SK-N-SH (cell line): ENCODE measurements at regions not wholly inside any gene's neighbourhood (a gene's known extent, or its start where the extent isn't known, plus 50 kb on each side); places are given as distances from the start of the nearest gene placed in this dataset.

Source experiments
- CTCF ChIA-PET: fragments of 300-600, 350-600 bp; formaldehyde crosslinking; extraction: SDS; loops from one replicate; lab custom pipeline; 2021; lab: Yijun Ruan, JAX
- POLR2A ChIA-PET: fragments of 350-600 bp; sonication (Branson Sonifier 250); formaldehyde crosslinking; extraction: SDS; loops from one replicate; lab custom pipeline; 2020; ENCODE audit warnings: antibody characterized with exemption, inconsistent platforms; lab: Yijun Ruan, JAX
- DNase-seq: peaks from one replicate; pipeline ENCODE4 v3.0.0; 2012
- H2AFZ ChIP-seq: fragments of 200-600 bp; sonication (generic); 2 replicates; pipeline ENCODE4 v1.8.1; 2016; ENCODE audit warnings: antibody characterized with exemption, mild to moderate bottlenecking, low read depth
- H3F3A ChIP-seq: fragments of 200-600 bp; sonication (generic); replicated peaks from 2 replicates; pipeline ENCODE3; 2016; ENCODE audit warnings: antibody characterized with exemption, mild to moderate bottlenecking; ENCODE audit not compliant: insufficient read depth
- H3K27ac ChIP-seq, 2 experiments: fragments of 200-500 bp in 1 of 2; fragments of 200-600 bp in 1 of 2; sonication (Bioruptor generic) in 1 of 2; sonication (generic), shearing (Covaris generic) in 1 of 2; 2 replicates each; pipeline versions ENCODE4 v1.5.1 to v1.6.1; 2014 to 2016; ENCODE audit warnings: low read depth in 2 of 2, inconsistent platforms in 1 of 2, low read length in 1 of 2, mild to moderate bottlenecking in 1 of 2, mixed read lengths in 1 of 2
- H3K27me3 ChIP-seq: fragments of 200-600 bp; sonication (generic), shearing (Covaris generic); 2 replicates; pipeline ENCODE4 v1.6.1; 2016; ENCODE audit warnings: mixed run types; ENCODE audit not compliant: insufficient read depth
- H3K36me3 ChIP-seq, 2 experiments: fragments of 200-500 bp in 1 of 2; fragments of 200-600 bp in 1 of 2; sonication (Bioruptor generic) in 1 of 2; sonication (generic) in 1 of 2; replicated peaks in 1 of 2; 2 replicates each; pipeline versions ENCODE3 to v1.5.1; 2014 to 2016; ENCODE audit warnings: low read length in 1 of 2, mild to moderate bottlenecking in 1 of 2; ENCODE audit not compliant: insufficient read depth in 2 of 2, control insufficient read depth in 1 of 2
- H3K4me1 ChIP-seq, 2 experiments: fragments of 200-500 bp in 1 of 2; fragments of 200-600 bp in 1 of 2; sonication (Bioruptor generic) in 1 of 2; sonication (generic), shearing (Covaris generic) in 1 of 2; 2 replicates each; pipeline versions ENCODE4 v1.5.1 to v1.6.1; 2014 to 2016; ENCODE audit warnings: low read depth in 1 of 2, low read length in 1 of 2, mixed run types in 1 of 2; ENCODE audit not compliant: insufficient read depth in 2 of 2, control insufficient read depth in 1 of 2
- H3K4me2 ChIP-seq: fragments of 200-600 bp; sonication (generic), shearing (Covaris generic); 2 replicates; pipeline ENCODE4 v1.6.1; 2017; ENCODE audit warnings: mixed run types
- H3K4me3 ChIP-seq, 2 experiments: fragments of 200-500 bp in 1 of 2; fragments of 200-600 bp in 1 of 2; sonication (Bioruptor generic) in 1 of 2; sonication (generic), shearing (Covaris generic) in 1 of 2; 2 replicates each; pipeline versions ENCODE4 v1.5.1 to v1.8.1; 2014 to 2016; ENCODE audit warnings: low read depth in 2 of 2, inconsistent platforms in 1 of 2, low read length in 1 of 2, mild to moderate bottlenecking in 1 of 2, mixed read lengths in 1 of 2, moderate library complexity in 1 of 2
- H3K79me2 ChIP-seq: fragments of 200-600 bp; sonication (generic); 2 replicates; pipeline ENCODE4 v1.8.1; 2017; ENCODE audit warnings: mild to moderate bottlenecking; ENCODE audit not compliant: insufficient read depth
- H3K9ac ChIP-seq: fragments of 200-600 bp; sonication (generic); 2 replicates; pipeline ENCODE4 v1.6.1; 2017; ENCODE audit warnings: mixed run types
- H3K9me2 ChIP-seq: fragments of 200-600 bp; sonication (generic); 2 replicates; pipeline ENCODE4 v1.6.1; 2017; ENCODE audit warnings: mixed run types
- H3K9me3 ChIP-seq: fragments of 200-600 bp; sonication (generic); 2 replicates; pipeline ENCODE4 v1.6.1; 2017; ENCODE audit warnings: mixed run types, mild to moderate bottlenecking, moderate library complexity
- H4K20me1 ChIP-seq: fragments of 200-600 bp; sonication (generic); 2 replicates; pipeline ENCODE4 v1.6.1; 2017; ENCODE audit warnings: mild to moderate bottlenecking, mixed run types; ENCODE audit not compliant: insufficient read depth
- ELF1 ChIP-seq: IDR thresholded peaks from 2 replicates; pipeline ENCODE4 v1.4.0; 2012
- EP300 ChIP-seq, 2 experiments: IDR thresholded peaks; 2 replicates each; pipeline versions ENCODE4 v1.4.0 to v1.6.1; 2012; ENCODE audit warnings: borderline replicate concordance in 1 of 2, low read depth in 1 of 2, low read length in 1 of 2
- FOXJ3 ChIP-seq: sonication (generic); formaldehyde crosslinking; IDR thresholded peaks from 2 replicates; pipeline ENCODE4 v1.5.1; 2020; ENCODE audit warnings: mild to moderate bottlenecking, missing genetic modification reagents
- GABPA ChIP-seq: IDR thresholded peaks from 2 replicates; pipeline ENCODE4 v1.4.0; 2012; ENCODE audit warnings: low read depth, mild to moderate bottlenecking
- JUND ChIP-seq: IDR thresholded peaks from 2 replicates; pipeline ENCODE4 v1.4.0; 2012
- MEF2A ChIP-seq: IDR thresholded peaks from 2 replicates; pipeline ENCODE4 v1.4.0; 2012; ENCODE audit warnings: low read depth, borderline replicate concordance
- RCOR1 ChIP-seq: fragments of 150-350 bp; IDR thresholded peaks from 2 replicates; pipeline ENCODE4 v1.6.1; 2017; ENCODE audit warnings: antibody characterized with exemption, low read length
- SIN3A ChIP-seq: IDR thresholded peaks from 2 replicates; pipeline ENCODE4 v1.6.1; 2012; ENCODE audit warnings: low read depth, mild to moderate bottlenecking, low read length, moderate library complexity, borderline replicate concordance
- SMC3 ChIP-seq: IDR thresholded peaks from 2 replicates; pipeline ENCODE4 v1.6.1; 2012; ENCODE audit warnings: low read depth, low read length, improper control_type of control experiment
- TEAD4 ChIP-seq: IDR thresholded peaks from 2 replicates; pipeline ENCODE4 v1.4.0; 2012; ENCODE audit warnings: mild to moderate bottlenecking, borderline replicate concordance; ENCODE audit not compliant: insufficient read depth
- YY1 ChIP-seq: IDR thresholded peaks from 2 replicates; pipeline ENCODE4 v1.4.0; 2012; ENCODE audit warnings: low read depth, mild to moderate bottlenecking
- WGBS: methylation state at CpG from one replicate; pipeline ENCODE4 v1.1.6; 2017; ENCODE audit warnings: low lambda C conversion rate; 5-methylcytosine and 5-hydroxymethylcytosine counted together
- TF ChIP-seq, protein P1 (sequence below): fragments of 150-350 bp; IDR thresholded peaks from 2 replicates; pipeline ENCODE4 v1.6.1; 2017; ENCODE audit warnings: antibody characterized with exemption, low read length, low read depth, borderline replicate concordance

DNA sequence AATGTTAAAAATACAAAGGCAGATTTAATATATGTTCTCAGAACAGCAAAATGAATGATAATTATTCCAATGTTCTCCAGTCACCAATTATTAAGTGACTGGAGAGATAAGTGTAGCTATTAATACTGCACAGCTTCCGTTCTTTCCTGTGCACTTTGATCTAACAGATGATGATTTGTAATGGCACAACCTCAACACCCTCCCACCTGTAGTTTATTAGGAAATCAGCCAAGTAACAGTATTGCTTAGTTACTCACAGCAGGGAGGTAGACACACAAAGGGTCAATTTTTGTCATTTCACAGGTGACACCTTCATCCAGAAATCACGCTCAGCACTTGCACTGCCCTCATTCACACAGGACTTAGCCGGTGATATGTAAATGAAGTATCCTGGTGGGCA lies 688.1 kb downstream of the EPHA3 start:
- Histone ChIP-seq H4K20me1 (no peaks in the 10 kb centered on the region), H3K9me3 (no peaks in the 10 kb centered on the region), H3K4me2 (no peak overlapping the region), H3K36me3 (no peaks in the 10 kb centered on the region), H3K9me2 (no peaks in the 10 kb centered on the region), H3K9ac (no peak overlapping the region), H3K27ac (no peak overlapping the region), H3F3A (no peaks in the 10 kb centered on the region), H3K4me3 (no peak overlapping the region), H3K79me2 (no peaks in the 10 kb centered on the region), H3K4me1 (no peaks in the 10 kb centered on the region), H3K27me3 (no peaks in the 10 kb centered on the region), H2AFZ (no peak overlapping the region)
- DNase-seq, result no peak
- 13% methylated on average over 3 of the region's 3 CpGs for WGBS
- CTCF ChIA-PET, result no interaction called here
- no peak for TF ChIP-seq MEF2A
- TF ChIP-seq GABPA, result no peak
- TF ChIP-seq ELF1, result no peak
- no peak for TF ChIP-seq SMC3
- POLR2A ChIA-PET, result no interaction called here

DNA sequence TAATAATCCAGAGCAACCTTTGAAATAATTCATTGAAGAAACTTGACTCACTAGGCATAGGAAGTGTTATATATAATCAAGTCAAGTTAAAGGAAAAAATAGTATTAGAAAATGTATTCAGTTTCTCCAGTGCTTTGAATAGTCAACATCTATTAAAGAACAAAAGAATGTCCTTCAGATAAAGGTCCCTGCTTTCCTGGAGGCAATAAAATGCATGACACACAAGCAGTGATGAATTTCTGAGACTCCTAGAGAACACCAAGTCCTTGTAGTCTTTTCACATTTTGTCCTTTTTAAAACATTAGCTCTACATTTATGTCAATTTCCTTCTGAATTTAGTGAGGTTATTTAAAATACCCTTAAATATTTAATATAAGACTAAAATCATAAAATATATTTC lies 695.5 kb downstream of the EPHA3 start:
- H3K9me2 ChIP-seq, result no peaks in the 10 kb centered on the region
- ChIA-PET CTCF (no interaction called here), POLR2A (no interaction called here)
- H3K79me2 ChIP-seq, result no peaks in the 10 kb centered on the region
- no peak overlapping the region for H3K4me2 ChIP-seq
- no peaks in the 10 kb centered on the region for H3K4me1 ChIP-seq
- H3K9me3 ChIP-seq, result no peaks in the 10 kb centered on the region
- no peak overlapping the region for H3K9ac ChIP-seq
- no peaks in the 10 kb centered on the region for H3K27me3 ChIP-seq
- no peak overlapping the region for H3K27ac ChIP-seq
- no peaks in the 10 kb centered on the region for H4K20me1 ChIP-seq
- H2AFZ ChIP-seq, result no peak overlapping the region
- H3K4me3 ChIP-seq, result no peak overlapping the region
- no peaks in the 10 kb centered on the region for H3K36me3 ChIP-seq
- TF ChIP-seq JUND, result no peak
- TF ChIP-seq YY1, result no peak
- no peak for TF ChIP-seq EP300 (IDR thresholded peaks at IDR 0.05; ENCODE audit: borderline replicate concordance in 1 of 2, low read depth in 1 of 2, low read length in 1 of 2)
- DNase-seq, result no peak
- H3F3A ChIP-seq, result no peaks in the 10 kb centered on the region

DNA sequence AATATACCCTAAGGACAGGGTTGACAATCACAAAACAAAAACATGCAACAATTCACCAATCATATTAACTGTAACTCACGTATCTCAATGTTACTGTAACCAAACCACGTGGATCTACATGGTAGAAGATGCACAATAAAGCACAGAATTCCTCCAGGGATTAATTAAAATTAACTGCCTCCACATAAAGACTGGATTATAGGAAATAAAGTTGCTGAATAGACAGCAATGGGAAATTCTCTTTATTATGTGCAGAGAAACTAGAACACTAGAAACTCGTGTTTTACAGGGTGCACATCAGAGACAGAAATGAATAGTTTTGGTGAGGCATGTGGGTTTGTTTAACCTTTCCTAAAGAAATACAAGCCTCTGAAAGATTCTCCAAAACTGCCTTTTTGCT lies 696.3 kb downstream of the EPHA3 start:
- no peaks in the 10 kb centered on the region for H3K27me3 ChIP-seq
- H3K4me2 ChIP-seq, result no peak overlapping the region
- H3K36me3 ChIP-seq, result no peaks in the 10 kb centered on the region
- H3F3A ChIP-seq, result no peaks in the 10 kb centered on the region
- DNase-seq, result no peak
- H3K9ac ChIP-seq, result no peak overlapping the region
- ChIA-PET CTCF (no interaction called here), POLR2A (no interaction called here)
- TF ChIP-seq FOXJ3 (no peak), RCOR1 (no peak), YY1 (no peak), EP300 (IDR thresholded peaks at IDR 0.05; ENCODE audit: borderline replicate concordance in 1 of 2, low read depth in 1 of 2, low read length in 1 of 2) (no peak)
- 0% methylated on average over 3 of the region's 3 CpGs for WGBS
- no peaks in the 10 kb centered on the region for H3K79me2 ChIP-seq
- no peak overlapping the region for H2AFZ ChIP-seq
- H3K9me2 ChIP-seq, result no peaks in the 10 kb centered on the region
- H3K9me3 ChIP-seq, result no peaks in the 10 kb centered on the region
- no peaks in the 10 kb centered on the region for H3K4me1 ChIP-seq
- no peak overlapping the region for H3K27ac ChIP-seq
- no peaks in the 10 kb centered on the region for H4K20me1 ChIP-seq
- H3K4me3 ChIP-seq, result no peak overlapping the region

DNA sequence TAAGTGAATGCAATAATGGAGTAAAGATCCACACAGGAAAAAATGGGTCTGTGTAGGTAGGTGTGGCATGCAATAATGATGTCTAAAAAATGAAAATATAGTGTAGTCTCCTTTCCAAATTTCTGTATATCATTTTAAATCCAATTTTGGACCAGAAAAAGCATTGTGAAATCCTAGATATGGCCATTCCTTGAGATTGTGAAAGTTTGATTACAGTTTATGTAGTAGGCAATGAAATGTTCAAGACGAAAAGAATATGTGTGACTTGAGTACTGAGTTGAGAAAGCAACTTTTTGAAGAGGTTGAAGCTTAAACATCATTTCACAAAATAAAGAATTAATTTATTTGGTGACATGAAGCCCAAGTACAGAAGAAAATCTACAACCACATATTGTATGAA lies 698.7 kb downstream of the EPHA3 start:
- CTCF ChIA-PET, result no interaction called here
- H2AFZ ChIP-seq, result no peak overlapping the region
- no peaks in the 10 kb centered on the region for H3K79me2 ChIP-seq
- no peaks in the 10 kb centered on the region for H3K4me1 ChIP-seq
- no peaks in the 10 kb centered on the region for H3K9me2 ChIP-seq
- no peak overlapping the region for H3K27ac ChIP-seq
- POLR2A ChIA-PET, result no interaction called here
- no peak overlapping the region for H3K9ac ChIP-seq
- no peaks in the 10 kb centered on the region for H3K36me3 ChIP-seq
- H3K9me3 ChIP-seq, result no peaks in the 10 kb centered on the region
- H3K4me3 ChIP-seq, result no peak overlapping the region
- WGBS, result 0% methylated on average over 1 of the region's 1 CpG
- TF ChIP-seq TEAD4 (no peak), SIN3A (no peak)
- TF ChIP-seq, protein P1, sequence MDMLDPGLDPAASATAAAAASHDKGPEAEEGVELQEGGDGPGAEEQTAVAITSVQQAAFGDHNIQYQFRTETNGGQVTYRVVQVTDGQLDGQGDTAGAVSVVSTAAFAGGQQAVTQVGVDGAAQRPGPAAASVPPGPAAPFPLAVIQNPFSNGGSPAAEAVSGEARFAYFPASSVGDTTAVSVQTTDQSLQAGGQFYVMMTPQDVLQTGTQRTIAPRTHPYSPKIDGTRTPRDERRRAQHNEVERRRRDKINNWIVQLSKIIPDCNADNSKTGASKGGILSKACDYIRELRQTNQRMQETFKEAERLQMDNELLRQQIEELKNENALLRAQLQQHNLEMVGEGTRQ, result no peak
- TF ChIP-seq, all 33 proteins: peak for 0
- Histone ChIP-seq H3F3A (no peaks in the 10 kb centered on the region), H4K20me1 (no peaks in the 10 kb centered on the region), H3K4me2 (no peak overlapping the region), H3K27me3 (no peaks in the 10 kb centered on the region)
- no peak for DNase-seq
